Posterior vena cava (tissue), 2 donors: ENCODE measurements at regions not wholly inside any gene's neighbourhood (a gene's known extent, or its start where the extent isn't known, plus 50 kb on each side); places are given as distances from the start of the nearest gene placed in this dataset.
A peak's percentile ranks its signal among the peaks of the same experiment; 100 is the strongest.
"Not testable (repeated sequence)": the region's sequence is repeated elsewhere in the genome, so short reads cannot be mapped to it uniquely, and the experiment has no call there.

Source experiments
- DNase-seq: peaks from one replicate; pipeline ENCODE4 v3.0.0-alpha.2; 2020; ENCODE audit warnings: low spot score
- intact Hi-C, 2 donors: fragments of 100-400 bp; cut with DNase I; formaldehyde crosslinking; loops; one replicate each; pipeline versions ENCODE4 v1.14.1 to v1.14.2; 2022 to 2023
- donor health status: DM: yes; HTN: yes; CAD: no.
- donor health status: DM: yes; HTN: yes; CAD: no.

GRCh38 chr17:83198366-83199341 lies 119.2 kb downstream of the METRNL start:
- intact Hi-C loops: no loop called here
- DNase-seq: peak; percentile 74

- intact Hi-C loops: no loop called here
- peak; percentile 91 for DNase-seq
These were observed 120.2 kb downstream of the METRNL start for GRCh38 chr17:83199500-83200201.

GRCh38 chr17:83200231-83200699 lies 120.9 kb downstream of the METRNL start:
- intact Hi-C loops: no loop called here
- DNase-seq: peak; percentile 94

GRCh38 chr17:83200751-83201150 lies 121.3 kb downstream of the METRNL start:
- DNase-seq: peak; percentile 78
- intact Hi-C loops: no loop called here

GRCh38 chr17:83201206-83202001 lies 122.0 kb downstream of the METRNL start:
- DNase-seq: peak; percentile 60
- intact Hi-C loops: loop anchor here in 1 of 2 donors (1.0 kb wide), 1 partner anchor 22 kb away; no protein-coding TSS in a partner anchor

- intact Hi-C loops: loop anchor here in 1 of 2 donors (1.0 kb wide), 1 partner anchor 23 kb away; no protein-coding TSS in a partner anchor
- peak; percentile 75 for DNase-seq
These were observed 122.9 kb downstream of the METRNL start for GRCh38 chr17:83202002-83203000.

GRCh38 chr17:83203073-83203471 lies 123.7 kb downstream of the METRNL start:
- peak; percentile 94 for DNase-seq
- intact Hi-C loops: no loop called here

- intact Hi-C loops: no loop called here
These were observed 124.2 kb downstream of the METRNL start for GRCh38 chr17:83203472-83204221.

GRCh38 chr17:83204230-83204725 lies 124.9 kb downstream of the METRNL start:
- DNase-seq: peak; percentile 35
- intact Hi-C loops: no loop called here

More at GRCh38 chr17:83203472-83204221, 124.2 kb downstream of the METRNL start:
- peak; percentile 83 for DNase-seq

GRCh38 chr17:83204736-83205386 lies 125.5 kb downstream of the METRNL start:
- DNase-seq, intact Hi-C loops: not testable (repeated sequence)

GRCh38 chr17:83205387-83206035 lies 126.1 kb downstream of the METRNL start:
- intact Hi-C loops: not testable (repeated sequence)
- peak; percentile 94 for DNase-seq

GRCh38 chr17:83206036-83206394 lies 126.6 kb downstream of the METRNL start:
- intact Hi-C loops, DNase-seq: not testable (repeated sequence)

- DNase-seq: peak; percentile 60
- intact Hi-C loops: not testable (repeated sequence)
These were observed 127.6 kb downstream of the METRNL start for GRCh38 chr17:83206819-83207588.

- peak; percentile 42 for DNase-seq
- intact Hi-C loops: not testable (repeated sequence)
These were observed 167.6 kb downstream of the METRNL start for GRCh38 chr17:83247001-83247400.
